ENCODE measurements at regions not wholly inside any gene's neighbourhood (a gene's known extent, or its start where the extent isn't known, plus 50 kb on each side); places are given as distances from the start of the nearest gene placed in this dataset.

DNA sequence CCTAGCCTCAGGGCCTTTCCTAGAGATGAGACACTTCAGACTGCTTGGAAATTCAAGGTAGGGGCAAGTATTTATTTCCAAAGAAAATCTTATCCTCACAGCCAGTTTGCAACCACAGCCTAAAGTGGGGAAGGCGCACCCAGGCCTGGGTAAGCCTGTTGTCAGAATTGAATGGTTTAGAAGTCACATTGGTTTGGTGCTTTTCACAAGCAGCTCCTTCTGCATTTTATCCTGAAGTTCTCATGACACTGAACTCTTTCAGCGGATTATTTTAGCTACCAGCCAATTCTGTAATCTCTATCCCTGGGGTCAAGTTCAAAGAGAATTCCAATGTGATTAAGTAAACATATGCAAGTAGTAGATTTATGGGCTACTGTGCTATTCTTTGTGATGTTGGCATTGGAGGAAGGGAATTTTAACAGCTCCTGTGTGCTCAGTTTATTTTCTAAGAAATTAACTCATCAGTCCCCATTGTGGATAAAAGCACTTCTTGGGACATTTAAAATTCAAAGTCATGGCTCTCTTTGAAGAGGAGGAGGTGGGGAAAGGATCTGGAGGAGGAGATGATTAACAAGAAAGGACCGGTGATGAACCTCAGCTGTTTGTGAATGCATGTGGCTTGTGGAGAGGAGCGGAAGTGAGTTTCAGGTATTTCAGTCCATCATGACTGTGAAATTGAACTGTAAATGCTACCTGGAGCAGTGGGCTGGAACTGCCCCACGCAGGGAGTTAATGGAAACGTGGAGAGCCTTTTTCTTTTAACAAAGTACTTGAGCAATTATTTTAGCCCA lies 90.2 kb upstream of the CACUL1 start:
- no peak overlapping the region for H2BK15ac ChIP-seq (ENCODE audit: low read length)
- H3K18ac ChIP-seq (ENCODE audit: extremely low read depth, low read length) = no peak overlapping the region
- no peaks in the 10 kb centered on the region for H3K79me2 ChIP-seq (ENCODE audit: control insufficient read depth in 1 of 2, insufficient read depth in 2 of 2, low read length in 2 of 2)
- no peak overlapping the region for H3K27ac ChIP-seq (ENCODE audit: low read depth, low read length)
- no peak overlapping the region for H3K56ac ChIP-seq (replicated peaks; ENCODE audit: insufficient read length, low read depth, low read length)
- H4K8ac ChIP-seq (ENCODE audit: extremely low read depth, insufficient read depth, low read length) = no peak overlapping the region
- no peaks in the 10 kb centered on the region for H4K20me1 ChIP-seq (replicated peaks in 1 of 2; ENCODE audit: control insufficient read depth in 1 of 2, insufficient read depth in 2 of 2, low read length in 2 of 2)
- H2BK20ac ChIP-seq (ENCODE audit: low read length) = no peak overlapping the region
- H3K4ac ChIP-seq (replicated peaks; ENCODE audit: insufficient read length, low read depth, low read length) = no peak overlapping the region
- FAIRE-seq = no peak
- H2BK5ac ChIP-seq (ENCODE audit: low read depth, low read length) = no peak overlapping the region
- 81% methylated on average over 6 of the region's 6 CpGs; no CpG with 5 or more reads in 1 of the 2 experiments for WGBS, 2 experiments (ENCODE audit: extremely low coverage in 1 of 2, insufficient coverage in 1 of 2, insufficient read length in 1 of 2, insufficient replicate concordance in 2 of 2, low coverage in 1 of 2, low lambda C conversion rate in 2 of 2, missing lambda C conversion rate in 1 of 2)
- H3K23me2 ChIP-seq (ENCODE audit: low read depth, low read length) = no peaks in the 10 kb centered on the region
- H2AK5ac ChIP-seq (ENCODE audit: low read depth, low read length) = no peak overlapping the region
- ChIA-PET CTCF (ENCODE audit: partially characterized antibody) (interaction anchor here (1.3 to 1.6 kb wide), 2 partner anchors 28 to 40 kb away, joined by 3 to 5 read pairs; no protein-coding TSS in a partner anchor), POLR2A (ENCODE audit: partially characterized antibody) (no interaction called here)
- no peak for TF ChIP-seq FOSL1 (IDR thresholded peaks at IDR 0.05; ENCODE audit: insufficient read depth, low read depth, low read length)
- no peak for TF ChIP-seq CBX5 (IDR thresholded peaks at IDR 0.05; ENCODE audit: low read depth, low read length)
- no peak for TF ChIP-seq NANOG (IDR thresholded peaks at IDR 0.05; ENCODE audit: insufficient read depth, low read depth, low read length, poor library complexity, severe bottlenecking)
- TF ChIP-seq ASH2L (IDR thresholded peaks at IDR 0.05; ENCODE audit: low read length) = no peak
- no peaks in the 10 kb centered on the region for H3K9me3 ChIP-seq (ENCODE audit: insufficient read depth in 2 of 2, low read depth in 1 of 2, low read length in 1 of 2)
- no peaks in the 10 kb centered on the region for H3K79me1 ChIP-seq (ENCODE audit: low read depth, low read length)
- no peak overlapping the region for H3K23ac ChIP-seq (ENCODE audit: insufficient read length)
- H2BK120ac ChIP-seq (replicated peaks; ENCODE audit: low read depth, low read length) = no peak overlapping the region
- H3K4me3 ChIP-seq (ENCODE audit: extremely low read depth in 1 of 4, insufficient read depth in 2 of 4, low read depth in 3 of 4, low read length in 4 of 4) = no peak overlapping the region
- H3K9ac ChIP-seq (replicated peaks in 1 of 4; ENCODE audit: extremely low read depth in 1 of 4, low read depth in 3 of 4, low read length in 3 of 4) = no peak overlapping the region
- H4K91ac ChIP-seq (replicated peaks; ENCODE audit: insufficient read length, low read length) = no peak overlapping the region
- H3K4me2 ChIP-seq (ENCODE audit: insufficient read depth in 1 of 2, low read depth in 2 of 2, low read length in 2 of 2) = no peak overlapping the region
- H3K4me1 ChIP-seq (replicated peaks in 1 of 4; ENCODE audit: control insufficient read depth in 3 of 4, insufficient read depth in 4 of 4, low read length in 3 of 4) = no peaks in the 10 kb centered on the region
- H3K36me3 ChIP-seq (ENCODE audit: control insufficient read depth in 2 of 4, insufficient read depth in 4 of 4, low read length in 3 of 4) = no peaks in the 10 kb centered on the region
- no peak overlapping the region for H2AFZ ChIP-seq (ENCODE audit: low read length)
- no peak for DNase-seq (ENCODE audit: low read depth in 1 of 2, low spot score in 2 of 2)
- H3K14ac ChIP-seq (ENCODE audit: insufficient read length) = no peak overlapping the region
- H4K5ac ChIP-seq (ENCODE audit: insufficient read length, low read depth, low read length) = no peak overlapping the region
- H3K27me3 ChIP-seq (replicated peaks in 1 of 4; ENCODE audit: control insufficient read depth in 3 of 4, extremely low read depth in 1 of 4, insufficient read depth in 3 of 4, low read length in 3 of 4) = no peaks in the 10 kb centered on the region
- no peak overlapping the region for H2BK12ac ChIP-seq (ENCODE audit: low read depth, low read length)

Measured in H1 (cell line).